HepG2 (cell line): ENCODE measurements at regions not wholly inside any gene's neighbourhood (a gene's known extent, or its start where the extent isn't known, plus 50 kb on each side); places are given as distances from the start of the nearest gene placed in this dataset.
A peak's percentile ranks its signal among the peaks of the same experiment; 100 is the strongest.

Source experiments
- ATAC-seq: fragments of 200-7000 bp; cut with Tn5 transposase; 3 replicates; pipeline ENCODE4 v1.9.1; 2020; ENCODE audit warnings: mild to moderate bottlenecking, moderate library complexity
- BruUV-seq: library from RNA; stranded (reverse); fragments of 400-500 nt; replicated peaks from 2 replicates; lab custom pipeline; 2021; lab: Mats Ljungman, UMichigan
- CTCF ChIA-PET: fragments of 300-600 bp; formaldehyde crosslinking; extraction: SDS; loops from one replicate; lab custom pipeline; 2021; ENCODE audit warnings: low total read pairs, inconsistent platforms, low intra/inter-chr PET ratio; lab: Yijun Ruan, JAX
- POLR2A ChIA-PET: fragments of 350-600 bp; sonication (Branson Sonifier 250); formaldehyde crosslinking; loops from one replicate; lab custom pipeline; 2020; ENCODE audit warnings: antibody characterized with exemption, inconsistent platforms; lab: Yijun Ruan, JAX
- DNase-seq: peaks from one replicate; pipeline ENCODE4 v3.0.0-alpha.2; 2015; ENCODE audit warnings: low spot score
- FAIRE-seq: peaks from 3 replicates; lab custom pipeline; 2011; peaks lifted over from hg19 to GRCh38; lab: Jason Lieb, UNC
- H2AFZ ChIP-seq: one replicate; pipeline ENCODE4 v1.6.1; 2011; ENCODE audit warnings: low read length, inconsistent platforms
- H3K27ac ChIP-seq: fragments of 300-600 bp; 3 replicates; pipeline ENCODE4 v1.8.0; 2011; ENCODE audit warnings: mixed run types, mild to moderate bottlenecking, mixed read lengths, low read length, inconsistent platforms; ENCODE audit not compliant: insufficient read depth; ENCODE audit errors: extremely low read length
- H3K27me3 ChIP-seq, 2 experiments: fragments of 200-600 bp in 1 of 2; 2 replicates in 1 of 2; 3 replicates in 1 of 2; pipeline versions ENCODE4 v1.6.0 to v1.8.0; 2011; ENCODE audit warnings: low read length in 2 of 2, mild to moderate bottlenecking in 2 of 2, moderate library complexity in 2 of 2, inconsistent platforms in 1 of 2; ENCODE audit not compliant: insufficient read depth in 2 of 2, control insufficient read depth in 1 of 2
- H3K36me3 ChIP-seq, 2 experiments: fragments of 200-600 bp in 1 of 2; replicated peaks in 1 of 2; 2 replicates in 1 of 2; 3 replicates in 1 of 2; pipeline versions ENCODE4 v1.5.1 to v1.8.0; 2011; ENCODE audit warnings: low read length in 2 of 2, inconsistent platforms in 1 of 2; ENCODE audit not compliant: insufficient read depth in 2 of 2, control insufficient read depth in 1 of 2
- H3K4me1 ChIP-seq: 2 replicates; pipeline ENCODE4 v1.5.1; 2012; ENCODE audit warnings: low read length, inconsistent platforms; ENCODE audit not compliant: insufficient read depth
- H3K4me2 ChIP-seq: 2 replicates; pipeline ENCODE4 v1.6.0; 2011; ENCODE audit warnings: low read depth, low read length, inconsistent platforms
- H3K4me3 ChIP-seq, 3 experiments: fragments of 200-600 bp in 1 of 3; sonication (generic), shearing (Covaris generic) in 1 of 3; replicated peaks in 1 of 3; 2 replicates each; pipeline ENCODE4 v1.5.1; 2011 to 2016; ENCODE audit warnings: low read length in 3 of 3, inconsistent platforms in 2 of 3, low read depth in 2 of 3, mild to moderate bottlenecking in 2 of 3, control low read depth in 1 of 3, mixed read lengths in 1 of 3; ENCODE audit not compliant: insufficient read depth in 1 of 3
- H3K79me2 ChIP-seq: one replicate; pipeline ENCODE4 v1.6.1; 2011; ENCODE audit warnings: low read length, inconsistent platforms; ENCODE audit not compliant: insufficient read depth
- H3K9ac ChIP-seq: 2 replicates; pipeline ENCODE4 v1.6.0; 2011; ENCODE audit warnings: mild to moderate bottlenecking, low read depth, low read length, inconsistent platforms; ENCODE audit not compliant: insufficient read depth
- H3K9me3 ChIP-seq: 2 replicates; pipeline ENCODE4 v1.5.1; 2012; ENCODE audit warnings: mild to moderate bottlenecking, low read length
- H4K20me1 ChIP-seq: 2 replicates; pipeline ENCODE4 v1.6.0; 2011; ENCODE audit warnings: inconsistent platforms, mild to moderate bottlenecking, low read length, moderate library complexity; ENCODE audit not compliant: insufficient read depth
- BRCA1 ChIP-seq: sonication (generic); formaldehyde crosslinking; IDR thresholded peaks from 2 replicates; pipeline ENCODE4 v1.4.0; 2020; ENCODE audit warnings: missing genetic modification reagents
- EEA1 ChIP-seq: sonication (generic); formaldehyde crosslinking; IDR thresholded peaks from 2 replicates; pipeline ENCODE4 v1.5.1; 2020; ENCODE audit warnings: mild to moderate bottlenecking, missing genetic modification reagents, borderline replicate concordance
- HCFC1 ChIP-seq: fragments of 150-350 bp; IDR thresholded peaks from 2 replicates; pipeline ENCODE4 v1.6.1; 2014; ENCODE audit warnings: low read depth, low read length
- MAFF ChIP-seq: IDR thresholded peaks from 2 replicates; pipeline ENCODE4 v1.6.1; 2011; ENCODE audit warnings: low read depth, low read length, improper control_type of control experiment
- MAFK ChIP-seq, 2 experiments: IDR thresholded peaks in 1 of 2; conservative IDR thresholded peaks in 1 of 2; 2 replicates each; pipeline ENCODE4 v1.6.1; 2011; ENCODE audit warnings: improper control_type of control experiment in 2 of 2, low read length in 2 of 2
- TAF1 ChIP-seq: sonication (generic); formaldehyde crosslinking; IDR thresholded peaks from 2 replicates; pipeline ENCODE4 v1.4.0; 2020; ENCODE audit warnings: missing genetic modification reagents
- THAP9 ChIP-seq: sonication (generic); formaldehyde crosslinking; IDR thresholded peaks from 2 replicates; pipeline ENCODE4; 2020; ENCODE audit warnings: missing genetic modification reagents, mild to moderate bottlenecking, borderline replicate concordance
- ZNF292 ChIP-seq: sonication (generic); formaldehyde crosslinking; IDR thresholded peaks from 2 replicates; pipeline ENCODE4 v1.8.1; 2022; ENCODE audit warnings: mild to moderate bottlenecking, low read depth, missing genetic modification reagents, borderline replicate concordance
- ZNF562 ChIP-seq: sonication (generic); formaldehyde crosslinking; IDR thresholded peaks from 2 replicates; pipeline ENCODE4 v1.8.0; 2022; ENCODE audit warnings: missing genetic modification reagents, borderline replicate concordance
- ZNF644 ChIP-seq: IDR thresholded peaks from 2 replicates; pipeline ENCODE4 v1.6.1; 2016; ENCODE audit warnings: low read depth
- ZNF770 ChIP-seq: sonication (generic); formaldehyde crosslinking; IDR thresholded peaks from 2 replicates; pipeline ENCODE4 v1.5.0; 2020; ENCODE audit warnings: mild to moderate bottlenecking, missing genetic modification reagents
- whole genome bisulfite sequencing: methylation state at CpG from one replicate; pipeline ENCODE4 v1.1.6; 2017; ENCODE audit warnings: low lambda C conversion rate; 5-methylcytosine and 5-hydroxymethylcytosine counted together
- in situ Hi-C: cut with HindIII; loops from 2 replicates; pipeline ENCODE4 v1.10.0; 2017; ENCODE audit warnings: low pct_unique_long_range_greater_than_20kb; ENCODE audit not compliant: extremely low pct_ligation_motif_present
- intact Hi-C: fragments of 100-400 bp; cut with micrococcal nuclease; formaldehyde crosslinking; loops from one replicate; pipeline ENCODE4 v1.10.0; 2022; ENCODE audit not compliant: unreplicated experiment
- TF ChIP-seq, protein P1 (sequence below): sonication (generic); formaldehyde crosslinking; IDR thresholded peaks from 2 replicates; pipeline ENCODE4 v1.4.0; 2020; ENCODE audit warnings: missing genetic modification reagents

DNA sequence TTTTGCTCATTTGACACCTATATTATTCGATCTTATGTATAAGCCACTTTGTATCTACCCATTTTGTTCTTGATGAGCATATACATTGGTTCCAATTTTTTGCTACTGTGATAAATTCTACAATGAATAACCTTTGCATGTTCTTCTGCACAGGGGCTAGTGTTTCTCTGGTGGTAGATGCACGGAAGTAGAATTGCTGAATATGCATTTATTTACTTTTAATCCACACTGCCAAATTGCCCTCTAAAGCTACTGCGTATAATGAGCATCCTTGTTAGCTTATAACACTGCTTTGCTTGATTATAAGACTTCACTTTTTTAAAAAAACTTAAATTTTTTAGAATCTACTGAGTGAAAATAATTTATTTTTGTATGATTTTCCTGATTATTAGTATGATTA is 84.2 kb upstream of the PIAS1 start:
- in situ Hi-C loops: no loop called here

GRCh38 chr15:67972377-67972776 is 81.7 kb upstream of the PIAS1 start:
- no peaks in the 10 kb centered on the region for H3K9me3 ChIP-seq
- H3K36me3 ChIP-seq: no peaks in the 10 kb centered on the region
- no peak overlapping the region for H3K4me3 ChIP-seq
- POLR2A ChIA-PET: interaction anchor here (1.3 kb wide), 1 partner anchor 26 kb away, joined by 4 read pairs; no protein-coding TSS in a partner anchor
- BruUV-seq: no TSS peak
- DNase-seq (no peak), FAIRE-seq (no peak), ATAC-seq (no peak)
- peaks cover 8% of the 10 kb centered on the region; the same call in 1 of the 2 replicates for H3K4me1 ChIP-seq
- no peak overlapping the region for H3K27ac ChIP-seq
- no peaks in the 10 kb centered on the region for H4K20me1 ChIP-seq
- 38% methylated on average over 4 of the region's 4 CpGs for WGBS
- CTCF ChIA-PET: no interaction called here
- no peak overlapping the region for H3K9ac ChIP-seq
- no peak overlapping the region for H3K4me2 ChIP-seq
- in situ Hi-C loops: no loop called here
- H2AFZ ChIP-seq: no peak overlapping the region
- H3K27me3 ChIP-seq: no peaks in the 10 kb centered on the region
- H3K79me2 ChIP-seq: no peaks in the 10 kb centered on the region
- intact Hi-C loops: no loop called here
- TF ChIP-seq HCFC1 (no peak), TAF1 (CRISPR knock-in tag) (no peak), THAP9 (CRISPR knock-in tag) (no peak), BRCA1 (CRISPR knock-in tag) (no peak), ZNF562 (no peak), ZNF292 (CRISPR knock-in tag) (no peak)
- TF ChIP-seq, protein P1, sequence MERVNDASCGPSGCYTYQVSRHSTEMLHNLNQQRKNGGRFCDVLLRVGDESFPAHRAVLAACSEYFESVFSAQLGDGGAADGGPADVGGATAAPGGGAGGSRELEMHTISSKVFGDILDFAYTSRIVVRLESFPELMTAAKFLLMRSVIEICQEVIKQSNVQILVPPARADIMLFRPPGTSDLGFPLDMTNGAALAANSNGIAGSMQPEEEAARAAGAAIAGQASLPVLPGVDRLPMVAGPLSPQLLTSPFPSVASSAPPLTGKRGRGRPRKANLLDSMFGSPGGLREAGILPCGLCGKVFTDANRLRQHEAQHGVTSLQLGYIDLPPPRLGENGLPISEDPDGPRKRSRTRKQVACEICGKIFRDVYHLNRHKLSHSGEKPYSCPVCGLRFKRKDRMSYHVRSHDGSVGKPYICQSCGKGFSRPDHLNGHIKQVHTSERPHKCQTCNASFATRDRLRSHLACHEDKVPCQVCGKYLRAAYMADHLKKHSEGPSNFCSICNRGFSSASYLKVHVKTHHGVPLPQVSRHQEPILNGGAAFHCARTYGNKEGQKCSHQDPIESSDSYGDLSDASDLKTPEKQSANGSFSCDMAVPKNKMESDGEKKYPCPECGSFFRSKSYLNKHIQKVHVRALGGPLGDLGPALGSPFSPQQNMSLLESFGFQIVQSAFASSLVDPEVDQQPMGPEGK (CRISPR knock-in tag): no peak

More for the DNA sequence above, 84.2 kb upstream of the PIAS1 start:
- H3K36me3 ChIP-seq: no peaks in the 10 kb centered on the region
- ChIA-PET CTCF (no interaction called here), POLR2A (no interaction called here)
- H4K20me1 ChIP-seq: no peaks in the 10 kb centered on the region
- no peak overlapping the region for H3K4me2 ChIP-seq
- ATAC-seq (no peak), DNase-seq (no peak), FAIRE-seq (no peak)
- no peak overlapping the region for H3K27ac ChIP-seq
- H3K9me3 ChIP-seq: no peaks in the 10 kb centered on the region
- WGBS: 66% methylated on average over 3 of the region's 3 CpGs
- peak; percentile 93 for TF ChIP-seq MAFF
- no peak for TF ChIP-seq ZNF770 (CRISPR knock-in tag)
- TF ChIP-seq EEA1 (CRISPR knock-in tag): no peak
- peak; percentile 87 to 94 for TF ChIP-seq MAFK (conservative IDR thresholded peaks at IDR 0.05 in 1 of 2, IDR thresholded peaks at IDR 0.05 in 1 of 2; ENCODE audit: low read length in 2 of 2)
- no peak for TF ChIP-seq ZNF644 (CRISPR knock-in tag)
- BruUV-seq: no TSS peak
- no peak overlapping the region for H2AFZ ChIP-seq
- H3K9ac ChIP-seq: no peak overlapping the region
- no peak overlapping the region for H3K4me3 ChIP-seq
- no peaks in the 10 kb centered on the region for H3K79me2 ChIP-seq
- intact Hi-C loops: no loop called here
- H3K27me3 ChIP-seq: no peaks in the 10 kb centered on the region
- peaks cover 8% of the 10 kb centered on the region; the same call in 1 of the 2 replicates for H3K4me1 ChIP-seq
